H1 (cell line): ENCODE measurements at regions not wholly inside any gene's neighbourhood (a gene's known extent, or its start where the extent isn't known, plus 50 kb on each side); places are given as distances from the start of the nearest gene placed in this dataset.

Experiments
- CTCF ChIA-PET: fragments of 300-600 bp; sonication (Branson Sonifier 250); formaldehyde crosslinking; loops from one replicate; lab custom pipeline; 2021; ENCODE audit not compliant: partially characterized antibody; lab: Charles Lee
- POLR2A ChIA-PET: fragments of 300-600 bp; sonication (Branson Sonifier 250); formaldehyde crosslinking; loops from one replicate; lab custom pipeline; 2021; ENCODE audit warnings: inconsistent platforms; ENCODE audit not compliant: partially characterized antibody; lab: Charles Lee
- DNase-seq, 2 experiments: peaks; one replicate each; pipeline versions ENCODE4 v3.0.0 to v3.0.0-alpha.2; 2010 to 2022; ENCODE audit warnings: low spot score in 2 of 2, low read depth in 1 of 2, mixed read lengths in 1 of 2
- FAIRE-seq: peaks from 2 replicates; lab custom pipeline; 2011; peaks lifted over from hg19 to GRCh38; lab: Jason Lieb, UNC
- H2AFZ ChIP-seq: 2 replicates; pipeline ENCODE4 v1.8.1; 2012; ENCODE audit warnings: low read length, inconsistent platforms
- H2AK5ac ChIP-seq: 2 replicates; pipeline ENCODE4 v1.6.1; 2013; ENCODE audit warnings: low read depth, low read length
- H2BK120ac ChIP-seq: replicated peaks from 2 replicates; pipeline ENCODE3; 2013; ENCODE audit warnings: low read depth, low read length, inconsistent platforms
- H2BK12ac ChIP-seq: 2 replicates; pipeline ENCODE4 v1.6.1; 2013; ENCODE audit warnings: low read depth, low read length
- H2BK15ac ChIP-seq: 2 replicates; pipeline ENCODE4 v1.6.1; 2013; ENCODE audit warnings: low read length
- H2BK20ac ChIP-seq: 2 replicates; pipeline ENCODE4 v1.6.1; 2013; ENCODE audit warnings: low read length
- H2BK5ac ChIP-seq: 2 replicates; pipeline ENCODE4 v1.6.1; 2013; ENCODE audit warnings: low read depth, low read length
- H3K14ac ChIP-seq: 2 replicates; pipeline ENCODE4 v1.6.1; 2013; ENCODE audit warnings: inconsistent platforms; ENCODE audit not compliant: insufficient read length
- H3K18ac ChIP-seq: 2 replicates; pipeline ENCODE4 v1.6.1; 2013; ENCODE audit warnings: low read length; ENCODE audit errors: extremely low read depth
- H3K23ac ChIP-seq: 2 replicates; pipeline ENCODE4 v1.6.1; 2013; ENCODE audit warnings: inconsistent platforms; ENCODE audit not compliant: insufficient read length
- H3K23me2 ChIP-seq: 2 replicates; pipeline ENCODE4 v1.6.1; 2013; ENCODE audit warnings: low read depth, low read length
- H3K27ac ChIP-seq: 2 replicates; pipeline ENCODE4 v1.6.1; 2011; ENCODE audit warnings: low read depth, low read length, inconsistent platforms
- H3K27me3 ChIP-seq, 4 experiments: replicated peaks in 1 of 4; 1 replicate in 1 of 4; 2 replicates in 3 of 4; pipeline versions ENCODE4 v1.6.1 to v1.8.1; 2011 to 2013; ENCODE audit warnings: low read length in 3 of 4, mild to moderate bottlenecking in 3 of 4, inconsistent platforms in 2 of 4, mixed read lengths in 2 of 4, moderate library complexity in 1 of 4; ENCODE audit not compliant: control insufficient read depth in 3 of 4, insufficient read depth in 3 of 4; ENCODE audit errors: extremely low read depth in 1 of 4
- H3K36me3 ChIP-seq, 4 experiments: 2 replicates each; pipeline versions ENCODE4 v1.6.1 to v1.8.1; 2011 to 2013; ENCODE audit warnings: mild to moderate bottlenecking in 4 of 4, low read length in 3 of 4, moderate library complexity in 2 of 4, control low read depth in 1 of 4, inconsistent platforms in 1 of 4; ENCODE audit not compliant: insufficient read depth in 4 of 4, control insufficient read depth in 2 of 4
- H3K4ac ChIP-seq: replicated peaks from 2 replicates; pipeline ENCODE3; 2013; ENCODE audit warnings: low read length, low read depth, mixed read lengths, inconsistent platforms; ENCODE audit not compliant: insufficient read length
- H3K4me1 ChIP-seq, 4 experiments: replicated peaks in 1 of 4; 1 replicate in 1 of 4; 2 replicates in 3 of 4; pipeline versions ENCODE4 v1.6.1 to v1.8.1; 2011 to 2013; ENCODE audit warnings: low read length in 3 of 4, inconsistent platforms in 2 of 4, mixed read lengths in 1 of 4; ENCODE audit not compliant: insufficient read depth in 4 of 4, control insufficient read depth in 3 of 4
- H3K4me2 ChIP-seq, 2 experiments: 2 replicates each; pipeline versions ENCODE4 v1.6.1 to v1.8.1; 2011 to 2013; ENCODE audit warnings: low read depth in 2 of 2, low read length in 2 of 2, control low read depth in 1 of 2, inconsistent platforms in 1 of 2, mild to moderate bottlenecking in 1 of 2; ENCODE audit not compliant: insufficient read depth in 1 of 2
- H3K4me3 ChIP-seq, 4 experiments: fragments of 200-600, 300-600 bp in 1 of 4; sonication (generic), shearing (Covaris generic), sonication (Bioruptor Twin) in 1 of 4; 2 replicates each; pipeline versions ENCODE4 v1.5.1 to v1.8.1; 2011 to 2016; ENCODE audit warnings: low read length in 4 of 4, low read depth in 3 of 4, control low read depth in 2 of 4, inconsistent platforms in 2 of 4, mild to moderate bottlenecking in 2 of 4, mixed read lengths in 1 of 4, moderate library complexity in 1 of 4; ENCODE audit not compliant: insufficient read depth in 2 of 4; ENCODE audit errors: extremely low read depth in 1 of 4
- H3K56ac ChIP-seq: replicated peaks from 2 replicates; pipeline ENCODE3; 2013; ENCODE audit warnings: low read depth, mild to moderate bottlenecking, mixed read lengths, low read length, inconsistent platforms; ENCODE audit not compliant: insufficient read length
- H3K79me1 ChIP-seq: 2 replicates; pipeline ENCODE4 v1.6.1; 2013; ENCODE audit warnings: low read depth, low read length, control low read depth
- H3K79me2 ChIP-seq, 2 experiments: 2 replicates each; pipeline versions ENCODE4 v1.6.1 to v1.8.1; 2012 to 2013; ENCODE audit warnings: low read length in 2 of 2, mild to moderate bottlenecking in 2 of 2, inconsistent platforms in 1 of 2; ENCODE audit not compliant: insufficient read depth in 2 of 2, control insufficient read depth in 1 of 2
- H3K9ac ChIP-seq, 4 experiments: replicated peaks in 1 of 4; 1 replicate in 1 of 4; 2 replicates in 3 of 4; pipeline versions ENCODE4 v1.6.1 to v1.8.1; 2011 to 2013; ENCODE audit warnings: low read depth in 3 of 4, low read length in 3 of 4, control low read depth in 2 of 4, mild to moderate bottlenecking in 2 of 4, moderate library complexity in 2 of 4, inconsistent platforms in 1 of 4; ENCODE audit errors: extremely low read depth in 1 of 4
- H3K9me3 ChIP-seq, 2 experiments: 2 replicates each; pipeline versions ENCODE4 v1.6.1 to v1.8.1; 2012 to 2013; ENCODE audit warnings: mild to moderate bottlenecking in 2 of 2, moderate library complexity in 2 of 2, control low read depth in 1 of 2, inconsistent platforms in 1 of 2, low read depth in 1 of 2, low read length in 1 of 2, mixed read lengths in 1 of 2; ENCODE audit not compliant: insufficient read depth in 2 of 2
- H4K20me1 ChIP-seq, 2 experiments: replicated peaks in 1 of 2; 2 replicates each; pipeline versions ENCODE3 to v1.8.1; 2011 to 2013; ENCODE audit warnings: inconsistent platforms in 2 of 2, low read length in 2 of 2, mild to moderate bottlenecking in 1 of 2; ENCODE audit not compliant: insufficient read depth in 2 of 2, control insufficient read depth in 1 of 2
- H4K5ac ChIP-seq: 2 replicates; pipeline ENCODE4 v1.6.1; 2013; ENCODE audit warnings: low read length, low read depth, mixed read lengths, inconsistent platforms; ENCODE audit not compliant: insufficient read length
- H4K8ac ChIP-seq: 2 replicates; pipeline ENCODE4 v1.8.0; 2013; ENCODE audit warnings: mild to moderate bottlenecking, moderate library complexity, low read length, inconsistent platforms; ENCODE audit not compliant: insufficient read depth; ENCODE audit errors: extremely low read depth
- H4K91ac ChIP-seq: replicated peaks from 2 replicates; pipeline ENCODE3; 2013; ENCODE audit warnings: low read length, mixed read lengths, inconsistent platforms; ENCODE audit not compliant: insufficient read length
- CTCF ChIP-seq, 3 experiments: IDR thresholded peaks; 1 replicate in 2 of 3; 2 replicates in 1 of 3; pipeline versions ENCODE4 v1.5.1 to v1.6.1; 2011; ENCODE audit warnings: low read length in 3 of 3, mild to moderate bottlenecking in 3 of 3, inconsistent platforms in 2 of 3, low read depth in 1 of 3, moderate library complexity in 1 of 3; ENCODE audit not compliant: insufficient read depth in 1 of 3; ENCODE audit errors: control extremely low read depth in 1 of 3
- FOSL1 ChIP-seq: IDR thresholded peaks from 2 replicates; pipeline ENCODE4 v1.6.1; 2011; ENCODE audit warnings: mild to moderate bottlenecking, low read depth, low read length, moderate library complexity; ENCODE audit not compliant: insufficient read depth
- WGBS, 2 experiments: shearing (Covaris generic) in 1 of 2; methylation state at CpG; one replicate each; pipeline versions ENCODE4 v1.1.6 to v1.1.7; 2013 to 2015; ENCODE audit warnings: low lambda C conversion rate in 2 of 2, mixed read lengths in 2 of 2, inconsistent platforms in 1 of 2, low coverage in 1 of 2, missing lambda C conversion rate in 1 of 2; ENCODE audit not compliant: insufficient replicate concordance in 2 of 2, insufficient coverage in 1 of 2, insufficient read length in 1 of 2; ENCODE audit errors: extremely low coverage in 1 of 2, missing lambda C conversion rate in 1 of 2; 5-methylcytosine and 5-hydroxymethylcytosine counted together

GRCh38 chr4:110332483-110332882 lies 134.1 kb upstream of the ELOVL6 start:
- H4K91ac ChIP-seq, result no peak overlapping the region
- H3K27me3 ChIP-seq, result no peaks in the 10 kb centered on the region
- CTCF ChIA-PET, result interaction anchor here (3.5 kb wide), 1 partner anchor 11 kb away, joined by 16 read pairs; no protein-coding TSS in a partner anchor
- H3K4me1 ChIP-seq, result no peaks in the 10 kb centered on the region
- 0 out of 2 replicates have a peak, but pooled peaks cover 2% of the 10 kb centered on the region for H3K23me2 ChIP-seq
- H3K27ac ChIP-seq, result no peak overlapping the region
- no peak for TF ChIP-seq FOSL1
- TF ChIP-seq CTCF (IDR thresholded peaks at IDR 0.05; ENCODE audit: control extremely low read depth in 1 of 3, insufficient read depth in 1 of 3, low read depth in 1 of 3, low read length in 3 of 3), result no peak
- TF ChIP-seq, all 59 proteins: peak for 0
- Histone ChIP-seq H3K56ac (no peak overlapping the region), H2BK5ac (no peak overlapping the region), H4K20me1 (no peaks in the 10 kb centered on the region), H2AFZ (peak overlapping the region; percentile 14; the same call in 1 of the 2 replicates), H3K4me2 (no peak overlapping the region), H2BK20ac (no peak overlapping the region), H3K79me2 (no peaks in the 10 kb centered on the region), H3K4me3 (no peak overlapping the region), H2BK15ac (no peak overlapping the region), H2BK120ac (no peak overlapping the region), H2AK5ac (no peak overlapping the region), H3K4ac (no peak overlapping the region), H4K8ac (no peak overlapping the region), H3K79me1 (no peaks in the 10 kb centered on the region), H3K9me3 (peaks cover 9 to 12% of the 10 kb centered on the region in 2 experiments), H3K18ac (no peak overlapping the region), H3K9ac (no peak overlapping the region), H3K14ac (no peak overlapping the region), H2BK12ac (no peak overlapping the region), H3K23ac (no peak overlapping the region), H3K36me3 (no peaks in the 10 kb centered on the region), H4K5ac (no peak overlapping the region)
- no peak for DNase-seq
- WGBS, 2 experiments, result 84% methylated on average over 2 of the region's 2 CpGs; no CpG with 5 or more reads in 1 of the 2 experiments
- POLR2A ChIA-PET, result no interaction called here
- no peak for FAIRE-seq
